ENCODE measurements at regions not wholly inside any gene's neighbourhood (a gene's known extent, or its start where the extent isn't known, plus 50 kb on each side); places are given as distances from the start of the nearest gene placed in this dataset.
A peak's percentile ranks its signal among the peaks of the same experiment; 100 is the strongest.

DNA sequence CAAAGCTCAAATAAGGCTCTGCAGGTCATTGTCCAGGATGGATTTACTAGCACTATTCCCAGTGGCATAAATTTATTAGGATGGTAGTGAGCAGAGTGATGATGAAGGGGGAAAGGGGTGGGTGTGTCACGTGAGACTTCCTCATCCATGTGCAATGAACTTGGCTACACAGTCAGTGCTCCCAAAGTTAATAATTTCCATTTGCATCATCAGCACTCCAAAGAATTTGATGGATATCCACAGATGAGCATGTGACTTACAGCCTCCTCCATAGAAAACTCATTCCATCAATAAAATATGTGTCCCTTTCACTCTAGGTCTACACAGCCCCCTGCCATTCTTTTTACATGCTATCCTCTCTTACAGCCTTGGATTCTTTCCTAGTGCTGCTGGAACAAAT lies 142.6 kb upstream of the PLPP4 start:
- DNase-seq, result no peak

DNA sequence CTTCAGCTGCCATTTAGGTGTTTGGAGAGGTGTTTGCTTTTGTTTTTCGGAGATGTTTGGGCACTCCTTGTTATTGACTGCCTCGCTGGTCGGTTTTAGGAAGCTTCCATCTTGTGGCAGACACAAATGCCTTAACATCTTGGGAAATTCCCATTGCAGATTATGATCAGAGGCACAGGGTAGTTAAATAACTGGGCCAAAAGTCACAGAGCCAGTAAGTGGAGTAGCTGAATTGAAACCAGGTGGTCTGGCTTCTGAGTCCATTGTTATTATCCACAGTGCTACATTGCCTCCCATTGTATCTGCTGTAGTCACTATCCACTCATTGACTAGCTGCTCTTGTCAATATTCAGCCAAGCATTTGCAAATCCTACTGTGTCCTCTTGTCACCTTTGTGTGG lies 138.2 kb upstream of the PLPP4 start:
- DNase-seq, result no peak

DNA sequence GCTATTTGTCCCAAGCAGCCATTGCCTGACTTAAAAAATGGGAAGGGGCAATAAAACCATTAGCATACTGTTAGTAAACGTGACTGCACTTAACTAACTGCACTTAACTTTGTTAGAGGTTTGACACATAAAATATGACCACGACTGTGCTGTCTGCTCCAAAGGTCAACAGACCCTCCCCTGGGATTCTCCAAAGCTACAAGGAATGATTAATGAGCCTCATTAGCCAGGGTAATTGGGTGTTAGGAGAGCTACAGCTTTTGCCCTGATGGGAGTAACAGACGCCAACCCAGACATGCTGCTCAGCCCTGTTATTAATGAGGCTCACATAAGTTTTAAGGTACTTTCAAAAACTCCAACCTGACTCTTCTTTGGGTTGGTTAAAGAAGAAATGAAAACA lies 129.4 kb upstream of the PLPP4 start:
- no peak for DNase-seq

DNA sequence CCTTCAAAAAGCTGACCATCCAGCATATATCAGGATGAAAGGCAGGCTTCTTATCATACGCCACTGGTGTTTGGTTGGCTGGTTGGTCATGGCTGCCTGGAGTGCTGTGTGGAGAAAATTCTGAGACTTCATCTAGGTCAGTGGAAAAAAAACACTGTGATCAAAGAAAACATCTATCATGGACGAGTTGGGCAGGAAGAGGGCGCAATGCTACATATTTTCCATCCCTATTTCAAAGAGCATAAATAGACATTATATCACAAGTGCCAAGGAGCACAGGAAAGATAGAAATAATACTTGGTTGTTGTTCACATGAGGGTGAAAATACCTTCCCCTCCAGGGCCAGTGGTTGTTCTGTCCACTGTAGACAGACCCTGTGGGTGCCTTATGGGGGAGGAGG lies 128.4 kb upstream of the PLPP4 start:
- no peak for DNase-seq

DNA sequence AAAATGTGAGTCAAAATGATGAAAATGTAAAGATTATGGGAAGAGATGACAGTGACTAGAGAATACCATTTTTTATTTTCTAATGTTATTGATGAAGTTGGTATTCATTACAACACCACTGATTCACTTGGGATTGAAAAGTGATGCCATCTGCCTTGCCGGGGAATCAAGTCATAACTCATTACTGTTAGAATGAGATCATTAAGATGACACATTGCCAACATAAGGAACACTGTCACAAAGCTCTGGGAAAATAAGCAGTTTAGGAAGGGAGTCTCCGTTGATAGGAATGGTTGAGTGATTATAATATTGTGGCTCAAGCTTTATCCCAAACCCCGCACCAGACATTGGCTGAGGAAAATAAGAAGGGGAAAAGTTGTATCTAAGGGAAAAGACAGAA lies 121.5 kb upstream of the PLPP4 start:
- DNase-seq, result no peak

DNA sequence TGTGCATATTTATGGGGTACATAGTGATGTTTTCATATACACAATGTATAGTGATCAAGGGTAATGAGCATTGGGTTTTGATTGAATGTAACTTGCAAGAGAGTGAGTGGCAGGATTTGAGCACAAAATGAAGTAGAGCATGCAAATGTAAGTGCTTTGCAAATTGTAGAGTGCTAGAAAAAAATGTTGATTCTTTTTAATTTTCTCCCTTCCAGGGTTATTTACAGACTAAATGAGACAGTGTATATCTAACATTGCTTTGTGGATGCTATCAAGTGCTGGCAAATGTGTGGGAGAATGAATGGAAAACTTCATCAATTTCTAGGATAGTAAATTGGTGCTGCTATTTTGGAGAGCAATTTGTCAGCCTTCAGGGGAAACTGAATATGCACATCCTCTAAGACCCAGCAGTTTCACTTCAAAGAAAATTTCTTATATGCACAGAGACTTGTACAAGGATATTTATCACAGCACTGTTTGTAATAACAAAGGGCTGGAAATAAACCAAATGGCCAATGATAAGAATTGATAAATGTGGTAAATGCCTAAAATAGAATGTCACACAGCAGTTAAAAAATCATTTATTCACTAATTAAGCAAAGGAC lies 120.6 kb upstream of the PLPP4 start:
- DNase-seq, result no peak

DNA sequence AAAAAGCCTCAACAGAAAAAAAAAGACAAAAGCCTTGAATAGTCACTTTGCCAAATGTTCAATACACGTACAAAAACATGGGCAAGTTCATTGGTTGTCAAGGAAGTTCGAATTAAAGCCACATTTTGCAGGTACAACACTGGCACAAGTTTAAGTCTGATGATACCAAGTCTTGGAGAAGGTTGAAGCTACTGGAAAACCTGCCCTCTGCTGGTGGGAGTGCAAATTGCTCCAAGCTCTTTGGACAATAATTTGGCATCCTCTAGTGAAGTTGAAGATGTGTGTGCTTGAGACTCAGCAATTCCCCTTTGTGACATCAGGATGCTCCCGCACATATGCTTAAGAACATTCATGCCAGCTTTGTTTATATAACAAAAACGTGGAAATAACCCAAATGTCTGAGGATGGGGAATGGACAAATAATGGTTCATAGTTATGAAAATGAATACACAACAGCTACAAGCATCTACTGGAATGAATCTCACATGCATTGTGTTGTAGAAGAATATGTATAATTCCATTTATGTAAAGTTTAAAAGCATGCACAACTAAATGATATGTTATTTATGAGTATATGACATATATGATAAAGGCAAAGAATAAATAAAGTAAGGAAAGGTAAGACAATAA lies 120.0 kb upstream of the PLPP4 start:
- peak; percentile 30 for DNase-seq

DNA sequence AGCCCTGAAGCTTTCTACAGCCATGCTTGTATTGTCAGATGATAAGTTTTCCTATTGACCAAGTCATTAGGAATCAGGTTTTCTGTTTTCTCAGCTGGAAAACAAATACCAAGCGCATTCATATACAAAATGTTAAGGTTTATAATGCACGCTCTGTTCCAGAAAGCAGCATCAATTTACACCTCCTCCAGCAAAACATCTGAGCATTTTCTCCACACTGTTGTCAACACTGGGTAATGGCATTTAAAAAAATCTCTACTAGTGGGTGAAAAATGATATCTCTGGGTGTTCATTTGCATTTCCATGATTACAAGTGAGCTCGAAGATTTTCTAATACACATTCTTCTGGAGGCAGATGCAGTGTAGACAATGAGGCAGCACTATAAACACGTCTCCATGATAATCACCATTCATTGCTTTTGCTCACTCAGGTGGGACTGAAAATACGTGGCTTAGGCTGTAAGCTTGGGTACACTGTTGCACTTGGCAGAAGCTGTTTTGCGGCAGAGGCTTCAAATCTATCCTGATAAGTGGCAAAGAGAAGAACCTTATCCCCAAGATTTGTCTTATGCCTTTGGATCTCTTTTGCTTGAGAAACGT lies 114.8 kb upstream of the PLPP4 start:
- DNase-seq, result no peak

DNA sequence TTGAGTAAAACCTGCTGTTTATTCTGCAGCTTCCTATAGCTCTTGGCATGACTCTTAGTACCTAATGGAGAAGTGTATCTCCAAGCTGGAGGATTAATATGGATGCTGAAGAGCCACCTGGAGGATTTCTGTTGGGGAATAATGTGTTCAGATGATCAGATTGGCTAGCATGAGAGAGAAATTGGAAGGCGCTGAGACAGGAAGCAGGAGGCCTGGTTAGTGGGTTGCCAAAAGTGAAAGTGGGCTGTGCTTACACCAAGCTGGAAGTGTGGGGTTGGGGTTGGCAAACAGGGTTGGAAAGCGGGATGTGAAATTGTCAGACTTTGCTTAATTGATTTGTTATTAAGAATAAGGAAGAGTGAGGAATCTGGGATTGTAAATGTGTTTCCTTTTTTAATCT lies 111.8 kb upstream of the PLPP4 start:
- no peak for DNase-seq

DNA sequence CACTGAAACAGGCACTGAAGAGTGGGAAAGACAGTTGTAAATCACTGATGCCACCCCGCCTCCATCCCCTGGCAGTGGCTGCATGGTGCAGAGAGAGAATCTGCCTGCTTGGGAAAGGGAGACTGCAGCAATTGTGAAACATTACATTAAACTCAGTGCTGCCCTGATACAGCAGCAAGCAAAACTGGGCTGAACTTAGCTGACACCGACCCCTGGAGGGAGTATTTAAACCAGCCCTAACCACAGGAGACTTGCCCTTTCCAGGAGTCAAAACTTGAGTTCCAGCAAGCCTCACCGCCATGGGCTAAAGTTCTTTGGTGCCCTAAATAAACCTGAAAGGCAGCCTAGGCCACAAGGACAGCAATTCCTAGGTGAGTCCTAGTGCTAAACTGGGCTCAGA lies 109.4 kb upstream of the PLPP4 start:
- no peak for DNase-seq

DNA sequence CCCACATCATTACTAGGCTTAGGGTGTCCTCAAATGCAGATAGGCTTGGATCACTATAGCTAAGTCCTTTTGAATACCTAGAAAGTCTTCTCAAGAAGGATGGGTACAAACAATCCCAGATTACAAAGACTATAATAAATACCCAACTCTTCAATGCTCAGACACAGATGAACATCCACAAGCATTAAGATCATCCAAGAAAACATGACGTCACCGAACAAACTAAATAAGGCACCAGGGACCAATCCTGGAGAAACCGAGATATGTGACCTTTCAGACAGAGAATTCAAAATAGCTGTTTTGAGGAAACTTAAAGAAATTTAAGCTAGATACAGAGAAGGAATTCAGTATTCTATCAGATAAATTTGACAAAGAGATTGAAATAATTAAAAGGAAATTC lies 108.0 kb upstream of the PLPP4 start:
- no peak for DNase-seq

DNA sequence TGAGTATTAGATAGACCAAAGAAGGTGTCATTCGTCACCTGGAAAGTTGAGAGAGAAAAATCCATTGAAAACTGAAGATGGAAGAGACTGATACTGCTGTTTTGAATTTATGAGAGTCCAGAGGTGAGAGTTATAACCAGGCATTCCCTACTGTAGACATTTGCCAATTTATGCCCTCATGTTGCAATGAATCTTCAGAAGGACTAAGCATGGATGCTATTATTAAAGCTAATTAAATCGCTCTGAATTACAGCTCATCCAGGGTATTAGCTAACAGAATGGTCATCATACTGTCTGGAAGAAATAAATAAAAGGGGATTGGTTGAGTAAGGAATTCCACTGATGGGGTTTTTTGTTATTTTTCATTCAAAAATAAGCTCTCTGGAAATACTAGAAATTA lies 101.6 kb upstream of the PLPP4 start:
- no peak for DNase-seq

DNA sequence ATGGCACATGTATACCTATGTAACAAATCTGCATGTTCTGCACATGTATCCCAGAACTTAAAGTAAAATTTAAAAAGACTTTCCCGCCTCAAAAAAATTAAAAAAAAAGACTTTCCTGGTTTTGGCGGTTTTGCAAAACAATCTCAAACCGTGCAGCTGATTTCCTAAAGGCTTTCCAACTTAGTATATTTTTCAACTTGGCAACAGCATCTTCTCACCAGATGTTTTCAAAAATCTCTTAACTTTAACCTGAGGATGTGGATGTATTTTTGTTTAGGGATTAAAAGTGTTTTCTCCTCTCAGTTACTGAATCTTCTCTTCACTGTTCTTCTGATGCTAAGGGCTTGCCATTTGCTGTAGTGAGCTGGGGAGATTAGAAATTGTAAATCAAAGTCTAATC lies 96.5 kb upstream of the PLPP4 start:
- DNase-seq, result no peak

DNA sequence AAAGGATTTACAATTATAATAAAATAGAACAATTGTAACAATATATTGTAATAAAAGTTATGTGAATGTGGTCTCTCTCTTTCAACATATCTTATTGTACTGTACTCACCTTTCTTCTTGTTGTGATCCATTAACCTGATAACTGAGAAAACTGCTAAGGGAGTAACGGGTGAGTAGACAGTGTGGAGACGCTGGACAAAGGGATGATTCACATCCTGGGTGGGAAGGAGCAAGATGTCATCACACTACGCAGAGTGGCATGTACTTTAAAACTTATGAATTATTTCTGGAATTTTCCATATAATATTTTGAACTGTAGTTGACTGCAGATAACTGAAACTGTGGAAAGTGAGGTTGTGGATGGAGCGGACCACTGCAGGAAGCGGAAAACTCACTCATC lies 91.2 kb upstream of the PLPP4 start:
- no peak for DNase-seq

DNA sequence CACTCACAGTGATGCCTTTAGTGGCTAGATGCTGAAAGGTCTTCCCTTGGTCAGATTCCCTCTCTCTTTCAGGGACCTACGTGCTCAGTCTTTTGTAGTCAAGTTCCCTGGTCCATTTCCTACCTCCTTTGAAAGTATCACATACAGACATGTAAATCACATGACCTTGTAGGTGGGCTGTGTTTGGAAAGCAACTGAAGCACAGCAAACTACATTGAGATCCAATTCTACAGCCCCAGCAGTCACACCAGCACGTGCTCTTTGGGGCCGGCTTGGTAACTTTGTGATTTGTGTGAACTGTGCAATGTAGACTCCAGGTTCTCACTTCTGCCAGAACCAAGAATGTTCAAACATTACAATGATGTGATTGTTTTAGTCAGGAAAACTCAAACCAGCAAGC lies 89.7 kb upstream of the PLPP4 start:
- DNase-seq, result no peak

DNA sequence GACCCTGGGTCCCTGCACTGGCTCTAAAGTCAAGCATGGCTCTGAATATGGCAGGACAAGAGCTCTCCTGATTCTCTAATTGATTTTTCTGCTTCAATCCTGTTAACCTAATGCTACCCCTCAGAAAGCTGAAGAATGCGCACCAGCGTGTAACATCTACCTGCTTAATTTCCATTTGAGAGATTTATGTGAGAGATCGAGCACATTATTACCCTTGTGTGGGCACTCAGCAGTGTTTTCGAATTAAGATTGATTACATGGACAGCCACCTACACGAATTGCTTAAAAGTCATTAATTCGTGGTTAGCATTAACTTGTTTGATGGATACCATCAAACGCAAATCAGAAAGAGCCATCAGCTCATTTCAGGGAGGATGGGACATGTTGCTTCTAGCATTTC lies 88.7 kb upstream of the PLPP4 start:
- DNase-seq, result no peak

DNA sequence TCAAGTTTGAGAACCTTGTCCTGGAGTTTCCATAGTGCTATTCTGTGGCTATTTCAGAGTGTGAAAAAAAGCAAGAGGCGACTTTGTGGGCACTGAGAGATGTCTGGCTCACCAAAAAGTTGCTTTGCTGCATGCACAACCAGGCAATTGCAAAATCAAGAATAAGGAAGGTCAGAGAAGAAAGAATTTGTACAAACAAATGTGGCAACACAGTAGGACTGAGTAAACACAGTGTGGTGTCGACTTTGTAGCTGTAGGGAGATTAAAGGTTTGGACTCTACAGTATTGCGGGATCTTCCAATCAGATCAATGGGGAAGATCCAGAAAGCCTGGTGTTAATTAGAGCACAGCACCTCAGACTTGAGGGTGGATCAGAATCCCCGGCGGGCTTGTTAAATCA lies 88.1 kb upstream of the PLPP4 start:
- DNase-seq, result no peak

DNA sequence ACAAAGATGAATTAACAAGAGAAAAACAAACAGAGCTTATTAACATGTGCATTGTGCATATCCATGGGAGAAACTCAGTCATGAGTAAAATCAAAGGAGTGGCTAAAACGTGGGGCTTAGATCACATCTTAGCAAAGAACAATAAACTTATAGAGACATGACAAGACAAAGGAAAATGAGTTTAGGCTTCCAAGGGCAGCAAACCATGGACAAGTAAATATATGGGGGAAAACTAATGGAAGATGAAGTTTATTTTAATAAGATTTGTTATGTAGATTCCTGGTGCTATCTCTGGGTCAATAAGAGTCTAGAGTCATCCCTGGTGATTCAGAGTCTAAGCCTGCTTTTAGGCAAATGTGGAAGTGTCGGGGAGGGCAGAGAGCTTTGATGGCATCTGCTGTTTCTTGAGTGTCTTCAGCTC lies 87.2 kb upstream of the PLPP4 start:
- no peak for DNase-seq

DNA sequence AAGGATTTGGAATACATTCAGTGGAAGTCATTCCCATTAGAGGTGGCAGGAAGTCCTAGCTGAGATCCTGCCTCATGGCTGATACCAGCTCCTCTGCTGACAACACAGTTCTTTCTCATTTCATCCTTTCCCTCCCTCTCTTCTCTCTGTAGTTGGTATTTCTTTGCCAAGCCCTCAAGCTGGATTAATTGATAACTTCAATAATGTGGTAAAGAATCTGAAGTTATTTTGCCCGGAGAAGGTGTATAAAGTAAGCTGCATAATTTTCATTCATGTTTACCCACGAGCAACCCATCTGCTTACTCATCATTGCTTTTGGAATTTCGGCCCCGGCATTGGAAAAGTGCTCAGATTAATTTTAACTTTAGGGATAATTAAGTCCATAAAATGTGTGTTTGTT lies 85.2 kb upstream of the PLPP4 start:
- DNase-seq, result no peak

DNA sequence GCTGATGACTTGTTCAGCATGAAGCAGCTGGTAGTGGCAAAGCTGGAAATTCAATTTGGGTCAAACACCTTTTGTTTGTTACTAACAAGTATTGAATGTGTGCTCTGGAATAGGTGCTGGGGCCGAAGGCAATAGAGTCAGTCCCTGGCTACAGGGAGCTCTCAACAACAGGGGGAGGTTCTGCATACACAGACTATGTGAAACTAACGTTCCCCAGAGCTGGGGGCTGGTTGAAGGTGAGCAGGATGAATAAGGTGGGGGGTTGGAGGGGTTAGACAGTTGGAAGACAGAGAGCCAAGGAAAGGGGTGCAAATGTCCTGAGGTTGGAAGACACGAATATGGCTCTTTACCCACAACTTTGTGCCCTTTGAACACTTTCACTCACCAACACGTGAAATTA lies 84.1 kb upstream of the PLPP4 start:
- no peak for DNase-seq

DNA sequence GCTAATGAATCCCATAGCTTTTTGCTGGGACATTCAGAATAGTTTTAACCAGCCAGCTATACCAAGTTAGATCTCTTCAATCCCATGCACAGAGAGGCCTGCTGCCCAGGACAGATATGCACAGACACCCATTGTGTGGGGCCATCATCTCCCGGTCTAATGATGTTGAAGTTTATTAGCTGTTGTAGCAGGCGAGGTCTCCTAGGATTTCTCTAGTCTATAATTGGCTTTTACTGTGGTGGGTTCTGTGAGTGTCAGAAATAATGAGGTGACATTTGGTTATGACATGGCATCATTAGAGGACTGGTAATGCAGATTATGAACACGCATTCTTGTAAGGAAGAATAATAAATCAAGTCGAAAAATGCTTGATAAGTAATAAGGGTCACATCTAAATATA lies 81.4 kb upstream of the PLPP4 start:
- DNase-seq, result no peak

DNA sequence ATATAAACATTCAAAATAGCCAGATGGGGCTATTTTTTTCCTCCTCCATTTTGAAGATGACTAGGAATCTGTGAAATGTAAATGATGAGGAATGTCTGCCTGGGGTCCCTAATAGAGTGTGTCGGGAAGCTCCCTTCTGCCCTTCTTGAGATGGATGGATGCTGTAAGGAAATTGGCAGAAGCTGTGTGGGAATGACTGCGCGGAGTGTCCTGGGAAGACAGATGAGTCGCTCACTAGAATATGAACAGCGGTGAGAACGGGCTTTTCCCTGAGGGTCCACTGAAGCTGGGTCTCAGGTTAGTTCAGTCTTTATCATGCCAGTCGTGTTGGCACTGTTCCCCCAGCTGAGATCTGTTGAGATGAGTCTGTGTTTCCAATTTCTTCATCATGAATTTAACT lies 75.1 kb upstream of the PLPP4 start:
- no peak for DNase-seq

DNA sequence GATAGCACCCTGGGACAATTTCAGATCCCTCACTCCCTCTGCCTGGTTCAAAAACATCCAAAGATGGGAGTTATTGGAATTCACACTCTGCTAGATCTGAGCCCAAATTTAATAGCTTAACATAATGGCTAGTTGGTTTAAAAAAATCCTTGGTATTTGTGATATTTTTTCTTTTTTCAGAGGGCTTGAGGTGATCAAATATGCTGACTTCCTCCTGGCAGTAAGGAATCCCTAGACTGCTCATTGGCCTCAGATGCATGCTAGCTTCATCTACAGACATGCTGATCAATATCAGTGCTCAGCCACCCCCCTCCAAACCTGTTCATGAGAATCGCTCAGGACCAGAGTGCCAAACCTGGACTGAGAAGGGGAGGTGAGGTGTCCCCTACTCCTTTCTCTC lies 74.7 kb upstream of the PLPP4 start:
- DNase-seq, result no peak

DNA sequence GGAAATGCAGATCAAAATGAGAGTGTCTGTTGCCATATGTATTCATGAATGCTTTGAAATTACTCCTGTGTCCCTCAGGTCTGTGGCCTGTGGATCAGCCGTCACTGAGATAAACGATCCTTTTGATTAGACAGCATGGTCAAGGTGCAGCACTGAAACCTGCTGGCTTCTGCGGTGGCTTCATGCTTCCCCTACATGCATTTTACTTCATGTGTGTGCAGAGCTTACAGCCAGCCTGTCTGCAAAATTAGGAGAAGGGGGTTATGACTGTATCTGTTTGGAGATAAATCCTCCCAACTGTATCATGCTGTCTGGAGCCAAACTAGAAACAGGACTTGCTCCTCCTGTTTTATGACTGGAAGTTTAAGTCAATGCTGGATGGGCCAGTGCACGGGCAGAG lies 71.0 kb upstream of the PLPP4 start:
- DNase-seq, result no peak

DNA sequence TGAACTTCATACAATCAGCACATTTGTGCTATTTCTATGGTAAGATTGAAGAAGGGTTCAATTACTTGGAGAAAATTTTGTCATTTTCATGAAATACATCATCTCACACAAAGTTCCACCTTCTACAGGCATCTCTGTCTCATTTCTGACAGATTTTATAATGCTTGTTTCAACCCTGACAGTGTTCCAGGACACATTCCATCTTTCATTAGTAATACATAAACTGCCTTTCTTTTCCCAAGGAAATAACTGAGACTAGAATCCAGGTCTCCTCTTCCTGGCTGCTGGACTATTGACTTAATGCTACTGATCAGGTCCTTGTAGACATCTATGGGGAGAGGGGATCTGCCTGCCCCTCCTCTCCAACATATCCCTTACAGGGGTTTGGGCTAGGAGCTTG lies 70.1 kb upstream of the PLPP4 start:
- DNase-seq, result no peak
